KMS-11 (cell line): ENCODE measurements at regions not wholly inside any gene's neighbourhood (a gene's known extent, or its start where the extent isn't known, plus 50 kb on each side); places are given as distances from the start of the nearest gene placed in this dataset.

Source experiments
- H2AFZ ChIP-seq: fragments of 200-600 bp; sonication (generic); 2 replicates; pipeline ENCODE4 v1.6.1; 2016; ENCODE audit warnings: antibody characterized with exemption, mixed run types, low read depth
- H3K27ac ChIP-seq: fragments of 200-600 bp; sonication (generic); 2 replicates; pipeline ENCODE4 v1.6.1; 2016; ENCODE audit warnings: mild to moderate bottlenecking, mixed run types
- H3K27me3 ChIP-seq: fragments of 200-600 bp; sonication (generic); 2 replicates; pipeline ENCODE4 v1.6.1; 2017; ENCODE audit warnings: mild to moderate bottlenecking, low read depth, mixed run types, moderate library complexity; ENCODE audit not compliant: insufficient read depth
- H3K36me3 ChIP-seq: fragments of 200-600 bp; sonication (generic); 2 replicates; pipeline ENCODE4 v1.6.1; 2017; ENCODE audit warnings: mild to moderate bottlenecking, mixed run types; ENCODE audit not compliant: insufficient read depth
- H3K4me1 ChIP-seq: fragments of 200-600 bp; sonication (generic); 2 replicates; pipeline ENCODE4 v1.6.1; 2016; ENCODE audit warnings: mild to moderate bottlenecking, low read depth, mixed run types; ENCODE audit not compliant: poor library complexity, severe bottlenecking
- H3K4me2 ChIP-seq: fragments of 200-600 bp; sonication (generic); 2 replicates; pipeline ENCODE4 v1.7.0; 2016; ENCODE audit warnings: mild to moderate bottlenecking, mixed run types
- H3K4me3 ChIP-seq: fragments of 200-600 bp; sonication (generic); IDR thresholded peaks from 2 replicates; pipeline ENCODE4 v1.6.1; 2017; ENCODE audit warnings: low read depth, low read length, mixed read lengths; ENCODE audit not compliant: insufficient read depth
- H3K79me2 ChIP-seq: fragments of 200-600 bp; sonication (generic); 2 replicates; pipeline ENCODE4 v1.6.1; 2016; ENCODE audit warnings: low read depth, mixed run types; ENCODE audit not compliant: insufficient read depth
- H3K9ac ChIP-seq: fragments of 200-600 bp; sonication (generic); 2 replicates; pipeline ENCODE4 v1.6.1; 2016; ENCODE audit warnings: mild to moderate bottlenecking, mixed run types
- H4K20me1 ChIP-seq: fragments of 200-600 bp; sonication (generic); 2 replicates; pipeline ENCODE4 v1.6.1; 2016; ENCODE audit warnings: mild to moderate bottlenecking, mixed run types; ENCODE audit not compliant: insufficient read depth
- CTCF ChIP-seq: fragments of 200-600 bp; sonication (generic); conservative IDR thresholded peaks from 2 replicates; pipeline ENCODE4 v1.6.1; 2017; ENCODE audit warnings: low read depth, mild to moderate bottlenecking, antibody characterized with exemption, low read length, moderate library complexity, mixed read lengths

- no peaks in the 10 kb centered on the region for H4K20me1 ChIP-seq
- no peak overlapping the region for H3K4me2 ChIP-seq
- H3K27me3 ChIP-seq = no peaks in the 10 kb centered on the region
- H3K79me2 ChIP-seq = no peaks in the 10 kb centered on the region
- no peak overlapping the region for H3K9ac ChIP-seq
- H2AFZ ChIP-seq = no peak overlapping the region
- no peaks in the 10 kb centered on the region for H3K36me3 ChIP-seq
- no peak for TF ChIP-seq CTCF
- H3K4me3 ChIP-seq = no peak overlapping the region
- H3K4me1 ChIP-seq = no peaks in the 10 kb centered on the region
- no peak overlapping the region for H3K27ac ChIP-seq
Measured at GRCh38 chr4:31104577-31104976, 384.4 kb downstream of the PCDH7 start.

GRCh38 chr4:31106419-31106818, 386.2 kb downstream of the PCDH7 start:
- Histone ChIP-seq H3K9ac (no peak overlapping the region), H3K27ac (no peak overlapping the region), H3K27me3 (no peaks in the 10 kb centered on the region), H3K36me3 (no peaks in the 10 kb centered on the region), H3K4me3 (no peak overlapping the region), H4K20me1 (no peaks in the 10 kb centered on the region), H3K79me2 (no peaks in the 10 kb centered on the region), H2AFZ (no peak overlapping the region), H3K4me2 (no peak overlapping the region), H3K4me1 (no peaks in the 10 kb centered on the region)
- TF ChIP-seq CTCF = no peak

- Histone ChIP-seq H2AFZ (no peak overlapping the region), H3K27ac (no peak overlapping the region), H4K20me1 (no peaks in the 10 kb centered on the region), H3K4me1 (no peaks in the 10 kb centered on the region), H3K27me3 (no peaks in the 10 kb centered on the region), H3K9ac (no peak overlapping the region), H3K36me3 (no peaks in the 10 kb centered on the region), H3K4me3 (no peak overlapping the region), H3K4me2 (no peak overlapping the region), H3K79me2 (no peaks in the 10 kb centered on the region)
- TF ChIP-seq CTCF = no peak
Measured at GRCh38 chr4:31107362-31107761, 387.2 kb downstream of the PCDH7 start.

- TF ChIP-seq CTCF = no peak
- Histone ChIP-seq H4K20me1 (no peaks in the 10 kb centered on the region), H3K27ac (no peak overlapping the region), H3K9ac (no peak overlapping the region), H2AFZ (no peak overlapping the region), H3K4me3 (no peak overlapping the region), H3K4me2 (no peak overlapping the region), H3K4me1 (no peaks in the 10 kb centered on the region), H3K27me3 (no peaks in the 10 kb centered on the region), H3K79me2 (no peaks in the 10 kb centered on the region), H3K36me3 (no peaks in the 10 kb centered on the region)
Measured at GRCh38 chr4:31108762-31109161, 388.6 kb downstream of the PCDH7 start.

GRCh38 chr4:31111790-31112189, 391.6 kb downstream of the PCDH7 start:
- no peak overlapping the region for H2AFZ ChIP-seq
- H3K79me2 ChIP-seq = no peaks in the 10 kb centered on the region
- H3K27ac ChIP-seq = no peak overlapping the region
- H3K4me3 ChIP-seq = no peak overlapping the region
- H4K20me1 ChIP-seq = no peaks in the 10 kb centered on the region
- no peaks in the 10 kb centered on the region for H3K36me3 ChIP-seq
- H3K4me2 ChIP-seq = no peak overlapping the region
- no peak overlapping the region for H3K9ac ChIP-seq
- no peak for TF ChIP-seq CTCF
- H3K27me3 ChIP-seq = no peaks in the 10 kb centered on the region
- no peaks in the 10 kb centered on the region for H3K4me1 ChIP-seq
